ENCODE measurements at regions not wholly inside any gene's neighbourhood (a gene's known extent, or its start where the extent isn't known, plus 50 kb on each side); places are given as distances from the start of the nearest gene placed in this dataset.

- no peak for DNase-seq (ENCODE audit: extremely low spot score, unreplicated experiment)
- Mint-ChIP-seq H3K4me1 (ENCODE audit: unreplicated experiment) (no peaks in the 10 kb centered on the region), H3K9me3 (ENCODE audit: unreplicated experiment) (peaks cover 2% of the 10 kb centered on the region), H3K4me3 (ENCODE audit: unreplicated experiment) (no peak overlapping the region), H3K36me3 (ENCODE audit: unreplicated experiment) (no peaks in the 10 kb centered on the region), H3K27ac (ENCODE audit: unreplicated experiment) (no peak overlapping the region), H3K27me3 (ENCODE audit: unreplicated experiment) (peaks cover 1% of the 10 kb centered on the region)
- TF ChIP-seq CTCF (IDR thresholded peaks at IDR 0.05), result no peak
Measured at GRCh38 chr3:153431076-153431475, 269.1 kb downstream of the RAP2B start.

DNA sequence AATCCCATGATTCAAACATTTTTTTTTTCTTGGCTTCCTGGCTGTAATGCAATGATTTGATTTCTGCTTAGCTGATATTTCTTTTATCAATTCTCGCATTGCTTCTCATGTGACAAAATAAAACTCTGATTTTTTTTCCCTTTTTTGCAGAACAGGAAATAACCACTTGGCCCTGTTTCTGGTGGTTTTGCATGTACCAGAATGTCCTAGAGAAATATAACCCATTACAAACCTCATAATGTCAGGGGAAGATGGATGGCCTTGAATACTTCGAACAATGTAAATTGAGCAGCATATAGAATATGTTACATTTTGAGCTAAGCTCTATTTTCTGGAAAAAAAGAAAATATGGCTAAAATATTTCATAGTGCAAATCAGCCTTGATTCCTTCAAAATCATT lies 275.6 kb downstream of the RAP2B start:
- Mint-ChIP-seq H3K27me3 (ENCODE audit: unreplicated experiment) (no peaks in the 10 kb centered on the region), H3K36me3 (ENCODE audit: unreplicated experiment) (no peaks in the 10 kb centered on the region), H3K9me3 (ENCODE audit: unreplicated experiment) (no peaks in the 10 kb centered on the region), H3K27ac (ENCODE audit: unreplicated experiment) (no peak overlapping the region), H3K4me1 (ENCODE audit: unreplicated experiment) (no peaks in the 10 kb centered on the region), H3K4me3 (ENCODE audit: unreplicated experiment) (no peak overlapping the region)
- DNase-seq (ENCODE audit: extremely low spot score, unreplicated experiment), result no peak
- no peak for TF ChIP-seq CTCF (IDR thresholded peaks at IDR 0.05)

- peaks cover 2% of the 10 kb centered on the region for H3K27me3 Mint-ChIP-seq (ENCODE audit: unreplicated experiment)
- H3K36me3 Mint-ChIP-seq (ENCODE audit: unreplicated experiment), result no peaks in the 10 kb centered on the region
- no peak for DNase-seq (ENCODE audit: extremely low spot score, unreplicated experiment)
- H3K4me1 Mint-ChIP-seq (ENCODE audit: unreplicated experiment), result no peaks in the 10 kb centered on the region
- no peak overlapping the region for H3K4me3 Mint-ChIP-seq (ENCODE audit: unreplicated experiment)
- H3K27ac Mint-ChIP-seq (ENCODE audit: unreplicated experiment), result no peak overlapping the region
- no peak for TF ChIP-seq CTCF (IDR thresholded peaks at IDR 0.05)
- no peaks in the 10 kb centered on the region for H3K9me3 Mint-ChIP-seq (ENCODE audit: unreplicated experiment)
Measured at GRCh38 chr3:153438271-153438670, 276.2 kb downstream of the RAP2B start.

- peaks cover 2% of the 10 kb centered on the region for H3K27me3 Mint-ChIP-seq (ENCODE audit: unreplicated experiment)
- H3K9me3 Mint-ChIP-seq (ENCODE audit: unreplicated experiment), result no peaks in the 10 kb centered on the region
- no peak for TF ChIP-seq CTCF (IDR thresholded peaks at IDR 0.05)
- no peaks in the 10 kb centered on the region for H3K36me3 Mint-ChIP-seq (ENCODE audit: unreplicated experiment)
- no peak overlapping the region for H3K4me3 Mint-ChIP-seq (ENCODE audit: unreplicated experiment)
- no peak for DNase-seq (ENCODE audit: extremely low spot score, unreplicated experiment)
- no peak overlapping the region for H3K27ac Mint-ChIP-seq (ENCODE audit: unreplicated experiment)
- no peaks in the 10 kb centered on the region for H3K4me1 Mint-ChIP-seq (ENCODE audit: unreplicated experiment)
Measured at GRCh38 chr3:153439780-153440179, 277.8 kb downstream of the RAP2B start.

DNA sequence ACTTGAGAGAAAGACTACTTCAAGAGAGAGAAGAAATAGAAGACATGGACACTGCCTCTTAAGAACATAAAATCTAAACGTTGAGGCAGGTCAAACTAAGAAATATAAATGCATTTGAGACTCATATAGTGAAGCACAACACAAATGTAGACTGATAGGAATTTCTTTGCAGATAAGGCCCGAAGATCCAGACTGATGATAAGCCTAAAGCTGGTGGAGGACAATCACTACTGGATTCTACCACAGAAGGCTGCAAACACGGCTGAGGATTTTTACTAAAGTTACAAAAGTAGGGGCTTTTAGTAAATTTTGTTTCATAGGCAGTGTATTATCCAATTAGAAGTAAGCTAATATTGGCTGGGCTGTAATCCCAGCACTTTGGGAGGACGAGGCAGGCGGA lies 278.3 kb downstream of the RAP2B start:
- Mint-ChIP-seq H3K27me3 (ENCODE audit: unreplicated experiment) (peaks cover 2% of the 10 kb centered on the region), H3K36me3 (ENCODE audit: unreplicated experiment) (no peaks in the 10 kb centered on the region), H3K9me3 (ENCODE audit: unreplicated experiment) (no peaks in the 10 kb centered on the region), H3K4me3 (ENCODE audit: unreplicated experiment) (no peak overlapping the region), H3K27ac (ENCODE audit: unreplicated experiment) (no peak overlapping the region), H3K4me1 (ENCODE audit: unreplicated experiment) (no peaks in the 10 kb centered on the region)
- no peak for DNase-seq (ENCODE audit: extremely low spot score, unreplicated experiment)
- TF ChIP-seq CTCF (IDR thresholded peaks at IDR 0.05), result no peak
